H9 (cell line): ENCODE measurements at regions not wholly inside any gene's neighbourhood (a gene's known extent, or its start where the extent isn't known, plus 50 kb on each side); places are given as distances from the start of the nearest gene placed in this dataset.

Experiments
- DNase-seq: peaks from one replicate; pipeline ENCODE4 v3.0.0-alpha.2; 2017
- H2AFZ ChIP-seq: one replicate; pipeline ENCODE4 v1.6.1; 2013; ENCODE audit warnings: mild to moderate bottlenecking, low read length, control low read depth, moderate library complexity
- H2AK5ac ChIP-seq: 2 replicates; pipeline ENCODE4 v1.6.1; 2013; ENCODE audit warnings: low read length, control low read depth, mixed read lengths; ENCODE audit not compliant: insufficient read length
- H2BK120ac ChIP-seq: one replicate; pipeline ENCODE4 v1.6.1; 2013; ENCODE audit warnings: low read depth, mild to moderate bottlenecking, low read length, control low read depth, inconsistent platforms; ENCODE audit not compliant: poor library complexity, severe bottlenecking
- H2BK12ac ChIP-seq: 2 replicates; pipeline ENCODE4 v1.6.1; 2013; ENCODE audit warnings: low read length, control low read depth, mixed read lengths, low read depth; ENCODE audit not compliant: insufficient read length
- H2BK15ac ChIP-seq: 2 replicates; pipeline ENCODE4 v1.6.1; 2013; ENCODE audit warnings: low read depth, low read length, control low read depth
- H2BK20ac ChIP-seq: one replicate; pipeline ENCODE4 v1.6.1; 2013; ENCODE audit warnings: low read depth, mild to moderate bottlenecking, low read length, control low read depth, inconsistent platforms; ENCODE audit not compliant: poor library complexity, severe bottlenecking
- H2BK5ac ChIP-seq: 2 replicates; pipeline ENCODE4 v1.6.1; 2013; ENCODE audit warnings: low read length, control low read depth, mixed read lengths; ENCODE audit not compliant: insufficient read length
- H3K14ac ChIP-seq: 2 replicates; pipeline ENCODE4 v1.6.1; 2013; ENCODE audit warnings: low read length, control low read depth; ENCODE audit not compliant: insufficient read depth
- H3K18ac ChIP-seq: 2 replicates; pipeline ENCODE4 v1.6.1; 2013; ENCODE audit warnings: low read depth, mild to moderate bottlenecking, mixed read lengths, low read length, control low read depth; ENCODE audit not compliant: insufficient read length
- H3K23ac ChIP-seq: 2 replicates; pipeline ENCODE4 v1.6.1; 2013; ENCODE audit warnings: low read length, control low read depth, mixed read lengths, low read depth; ENCODE audit not compliant: insufficient read length
- H3K23me2 ChIP-seq: 2 replicates; pipeline ENCODE4 v1.6.1; 2013; ENCODE audit warnings: low read depth, mild to moderate bottlenecking, mixed read lengths, low read length, control low read depth; ENCODE audit not compliant: insufficient read length, poor library complexity, severe bottlenecking
- H3K27ac ChIP-seq: 2 replicates; pipeline ENCODE4 v1.5.1; 2013; ENCODE audit warnings: low read length, control low read depth, mixed read lengths, low read depth; ENCODE audit not compliant: insufficient read length
- H3K27me3 ChIP-seq: 2 replicates; pipeline ENCODE4 v1.6.1; 2013; ENCODE audit warnings: low read length, control low read depth, inconsistent platforms; ENCODE audit not compliant: insufficient read depth
- H3K4ac ChIP-seq: 2 replicates; pipeline ENCODE4 v1.6.1; 2013; ENCODE audit warnings: low read depth, mild to moderate bottlenecking, control low read depth, inconsistent platforms, low read length, moderate library complexity
- H3K4me1 ChIP-seq: 2 replicates; pipeline ENCODE4 v1.6.1; 2013; ENCODE audit warnings: low read length, control low read depth, inconsistent platforms; ENCODE audit not compliant: insufficient read depth
- H3K4me2 ChIP-seq: 2 replicates; pipeline ENCODE4 v1.6.1; 2013; ENCODE audit warnings: low read length, control low read depth, mixed read lengths; ENCODE audit not compliant: insufficient read length, insufficient read depth
- H3K56ac ChIP-seq: 2 replicates; pipeline ENCODE4 v1.6.1; 2013; ENCODE audit warnings: low read depth, mild to moderate bottlenecking, mixed read lengths, low read length, control low read depth; ENCODE audit not compliant: insufficient read length
- H3K79me1 ChIP-seq: 2 replicates; pipeline ENCODE4 v1.6.1; 2013; ENCODE audit warnings: low read depth, mild to moderate bottlenecking, moderate library complexity, low read length, control low read depth, inconsistent platforms; ENCODE audit not compliant: insufficient read depth, poor library complexity, severe bottlenecking
- H3K79me2 ChIP-seq: 2 replicates; pipeline ENCODE4 v1.6.1; 2013; ENCODE audit warnings: low read length, control low read depth, inconsistent platforms; ENCODE audit not compliant: insufficient read depth
- H3K9ac ChIP-seq: 2 replicates; pipeline ENCODE4 v1.6.1; 2013; ENCODE audit warnings: low read length, control low read depth, mixed read lengths; ENCODE audit not compliant: insufficient read length; ENCODE audit errors: extremely low read depth
- H3K9me3 ChIP-seq: one replicate; pipeline ENCODE4 v1.6.1; 2013; ENCODE audit warnings: low read depth, low read length, inconsistent platforms; ENCODE audit not compliant: control insufficient read depth
- H3T11ph ChIP-seq: one replicate; pipeline ENCODE4 v1.6.1; 2013; ENCODE audit warnings: mild to moderate bottlenecking, low read length, control low read depth, inconsistent platforms
- H4K20me1 ChIP-seq: one replicate; pipeline ENCODE4 v1.6.1; 2013; ENCODE audit not compliant: control insufficient read depth, insufficient read length, insufficient read depth
- H4K5ac ChIP-seq: 2 replicates; pipeline ENCODE4 v1.6.1; 2013; ENCODE audit warnings: low read depth, mild to moderate bottlenecking, mixed read lengths, low read length, control low read depth; ENCODE audit not compliant: insufficient read length
- H4K8ac ChIP-seq: replicated peaks from 2 replicates; pipeline ENCODE4 v1.6.1; 2013; ENCODE audit warnings: low read length, control low read depth, mixed read lengths, low read depth; ENCODE audit not compliant: insufficient read length
- H4K91ac ChIP-seq: 2 replicates; pipeline ENCODE4 v1.6.1; 2013; ENCODE audit warnings: low read depth, mild to moderate bottlenecking, moderate library complexity, mixed read lengths, low read length, control low read depth; ENCODE audit not compliant: insufficient read length
- H3K27ac Mint-ChIP-seq, 3 experiments: 2 replicates in 2 of 3; 3 replicates in 1 of 3; pipeline ENCODE4 v1.8.0; 2020 to 2021; ENCODE audit warnings: mixed read lengths in 3 of 3, mild to moderate bottlenecking in 1 of 3, moderate library complexity in 1 of 3
- H3K27me3 Mint-ChIP-seq: 2 replicates; pipeline ENCODE4 v1.8.0; 2021; ENCODE audit warnings: low read depth, mild to moderate bottlenecking, moderate library complexity, mixed read lengths
- H3K36me3 Mint-ChIP-seq, 3 experiments: 2 replicates in 2 of 3; 3 replicates in 1 of 3; pipeline ENCODE4 v1.8.0; 2020 to 2021; ENCODE audit warnings: low read depth in 3 of 3, mixed read lengths in 3 of 3; ENCODE audit not compliant: insufficient read depth in 1 of 3
- H3K4me1 Mint-ChIP-seq, 2 experiments: 2 replicates each; pipeline ENCODE4 v1.8.0; 2020; ENCODE audit warnings: mixed read lengths in 2 of 2
- H3K4me3 Mint-ChIP-seq, 2 experiments: 2 replicates in 1 of 2; 3 replicates in 1 of 2; pipeline ENCODE4 v1.8.0; 2020 to 2021; ENCODE audit warnings: mild to moderate bottlenecking in 2 of 2, mixed read lengths in 2 of 2, moderate library complexity in 1 of 2
- H3K9me3 Mint-ChIP-seq, 2 experiments: 2 replicates in 1 of 2; 3 replicates in 1 of 2; pipeline ENCODE4 v1.8.0; 2020; ENCODE audit warnings: mild to moderate bottlenecking in 2 of 2, mixed read lengths in 2 of 2, moderate library complexity in 1 of 2
- WGBS: extraction: QIAGEN DNeasy Blood & Tissue Kit; methylation state at CpG from one replicate; pipeline ENCODE4 v1.1.7; 2013; ENCODE audit warnings: missing lambda C conversion rate, low lambda C conversion rate, mixed read lengths; ENCODE audit not compliant: insufficient read length; ENCODE audit errors: extremely low coverage; 5-methylcytosine and 5-hydroxymethylcytosine counted together
- TF ChIP-seq, protein P1 (sequence below): fragments of 200-600 bp; sonication (generic); conservative IDR thresholded peaks from 3 replicates; pipeline ENCODE4 v1.8.0; 2021; ENCODE audit warnings: antibody characterized with exemption, mild to moderate bottlenecking

DNA sequence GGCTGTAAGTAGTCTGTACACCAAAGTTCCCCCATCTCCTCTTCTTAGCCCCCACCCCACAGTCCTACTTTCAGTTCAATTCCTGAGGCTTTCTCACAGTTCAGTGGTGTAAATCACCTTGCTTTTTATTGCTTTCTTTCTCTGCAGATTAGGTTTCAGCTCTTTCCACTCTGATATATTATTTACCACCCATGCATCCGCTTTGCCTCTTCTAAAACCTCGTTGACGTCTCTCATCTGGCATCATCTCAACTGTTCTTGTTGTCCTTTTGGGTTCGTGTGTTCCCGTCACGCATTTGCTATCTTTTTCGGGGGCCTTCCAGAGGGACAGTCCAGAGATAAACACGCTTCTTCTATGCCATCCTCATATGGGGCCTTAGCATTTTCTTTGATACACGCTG, 597.9 kb upstream of the DPP6 start:
- TF ChIP-seq, protein P1, sequence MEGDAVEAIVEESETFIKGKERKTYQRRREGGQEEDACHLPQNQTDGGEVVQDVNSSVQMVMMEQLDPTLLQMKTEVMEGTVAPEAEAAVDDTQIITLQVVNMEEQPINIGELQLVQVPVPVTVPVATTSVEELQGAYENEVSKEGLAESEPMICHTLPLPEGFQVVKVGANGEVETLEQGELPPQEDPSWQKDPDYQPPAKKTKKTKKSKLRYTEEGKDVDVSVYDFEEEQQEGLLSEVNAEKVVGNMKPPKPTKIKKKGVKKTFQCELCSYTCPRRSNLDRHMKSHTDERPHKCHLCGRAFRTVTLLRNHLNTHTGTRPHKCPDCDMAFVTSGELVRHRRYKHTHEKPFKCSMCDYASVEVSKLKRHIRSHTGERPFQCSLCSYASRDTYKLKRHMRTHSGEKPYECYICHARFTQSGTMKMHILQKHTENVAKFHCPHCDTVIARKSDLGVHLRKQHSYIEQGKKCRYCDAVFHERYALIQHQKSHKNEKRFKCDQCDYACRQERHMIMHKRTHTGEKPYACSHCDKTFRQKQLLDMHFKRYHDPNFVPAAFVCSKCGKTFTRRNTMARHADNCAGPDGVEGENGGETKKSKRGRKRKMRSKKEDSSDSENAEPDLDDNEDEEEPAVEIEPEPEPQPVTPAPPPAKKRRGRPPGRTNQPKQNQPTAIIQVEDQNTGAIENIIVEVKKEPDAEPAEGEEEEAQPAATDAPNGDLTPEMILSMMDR, result no peak

More for the DNA sequence above, 597.9 kb upstream of the DPP6 start:
- no peak for DNase-seq
- Histone ChIP-seq H3K4me2 (no peak overlapping the region), H2BK5ac (no peak overlapping the region), H3K56ac (no peak overlapping the region), H2BK20ac (no peak overlapping the region), H3K18ac (no peak overlapping the region), H3K79me1 (no peaks in the 10 kb centered on the region), H4K5ac (no peak overlapping the region), H3K4me1 (no peaks in the 10 kb centered on the region), H3K23me2 (no peaks in the 10 kb centered on the region), H3K14ac (no peak overlapping the region), H4K8ac (no peak overlapping the region), H2BK120ac (no peak overlapping the region), H4K20me1 (no peaks in the 10 kb centered on the region), H3K4ac (no peak overlapping the region), H4K91ac (no peak overlapping the region), H3K9me3 (peaks cover 20% of the 10 kb centered on the region), H2AFZ (no peak overlapping the region), H2BK15ac (no peak overlapping the region), H3K23ac (no peak overlapping the region), H3T11ph (no peak overlapping the region), H3K79me2 (no peaks in the 10 kb centered on the region), H2AK5ac (no peak overlapping the region), H3K27me3 (no peaks in the 10 kb centered on the region), H3K9ac (no peak overlapping the region), H2BK12ac (no peak overlapping the region), H3K27ac (no peak overlapping the region)
- Mint-ChIP-seq H3K4me3 (no peak overlapping the region), H3K9me3 (peaks cover 95 to 96% of the 10 kb centered on the region in 2 experiments), H3K4me1 (no peaks in the 10 kb centered on the region), H3K36me3 (peaks cover 4 to 51% (median 7%) of the 10 kb centered on the region in 3 experiments; a peak in 6 of 7 replicates), H3K27ac (no peak overlapping the region), H3K27me3 (peaks cover 6% of the 10 kb centered on the region)
- no CpG with 5 or more reads among the region's 9 CpGs for WGBS
